Endodermal cell (in vitro differentiated cells): ENCODE measurements at regions not wholly inside any gene's neighbourhood (a gene's known extent, or its start where the extent isn't known, plus 50 kb on each side); places are given as distances from the start of the nearest gene placed in this dataset.

Experiments
- DNase-seq: peaks from one replicate; pipeline ENCODE4 v3.0.0-alpha.2; 2017
- H3K27ac ChIP-seq: 2 replicates; pipeline ENCODE4 v1.5.1; 2013; ENCODE audit warnings: mild to moderate bottlenecking, low read depth, low read length, moderate library complexity
- H3K27me3 ChIP-seq: 2 replicates; pipeline ENCODE4 v1.6.1; 2013; ENCODE audit warnings: mild to moderate bottlenecking, low read length, moderate library complexity; ENCODE audit not compliant: insufficient read depth, control insufficient read depth, poor library complexity, severe bottlenecking
- H3K36me3 ChIP-seq: 2 replicates; pipeline ENCODE4 v1.7.0; 2013; ENCODE audit warnings: mild to moderate bottlenecking, low read length, moderate library complexity; ENCODE audit not compliant: control insufficient read depth, insufficient read depth
- H3K4me1 ChIP-seq: one replicate; pipeline ENCODE4 v1.7.0; 2013; ENCODE audit warnings: low read length; ENCODE audit not compliant: control insufficient read depth, insufficient read depth
- H3K4me3 ChIP-seq: 2 replicates; pipeline ENCODE4 v1.5.1; 2013; ENCODE audit warnings: mild to moderate bottlenecking, low read length, moderate library complexity
- H3K9ac ChIP-seq: 2 replicates; pipeline ENCODE4 v1.6.1; 2013; ENCODE audit warnings: mild to moderate bottlenecking, low read length, moderate library complexity; ENCODE audit not compliant: poor library complexity, severe bottlenecking; ENCODE audit errors: extremely low read depth
- H3K9me3 ChIP-seq: 2 replicates; pipeline ENCODE4 v1.6.1; 2013; ENCODE audit warnings: mild to moderate bottlenecking, low read length, moderate library complexity; ENCODE audit not compliant: control insufficient read depth
- H3K27ac Mint-ChIP-seq: 2 replicates; pipeline ENCODE4 v1.8.0; 2020; ENCODE audit warnings: mixed read lengths
- H3K27me3 Mint-ChIP-seq: 2 replicates; pipeline ENCODE4 v1.8.0; 2021; ENCODE audit warnings: mild to moderate bottlenecking, mixed read lengths; ENCODE audit not compliant: insufficient read depth
- H3K36me3 Mint-ChIP-seq: 2 replicates; pipeline ENCODE4 v1.8.0; 2020; ENCODE audit warnings: low read depth, mixed read lengths
- H3K4me1 Mint-ChIP-seq: 2 replicates; pipeline ENCODE4 v1.8.0; 2020; ENCODE audit warnings: mixed read lengths
- H3K4me3 Mint-ChIP-seq: 2 replicates; pipeline ENCODE4 v1.8.0; 2020; ENCODE audit warnings: mild to moderate bottlenecking, moderate library complexity, mixed read lengths
- H3K9me3 Mint-ChIP-seq: 2 replicates; pipeline ENCODE4 v1.8.0; 2020; ENCODE audit warnings: mild to moderate bottlenecking, mixed read lengths
- CTCF ChIP-seq: fragments of 200-600 bp; sonication (generic); conservative IDR thresholded peaks from 2 replicates; pipeline ENCODE4 v1.5.0; 2021; ENCODE audit warnings: antibody characterized with exemption, mild to moderate bottlenecking
- WGBS, 2 experiments: methylation state at CpG; one replicate each; pipeline versions ENCODE4 v1.1.5 to v1.1.7; 2013; ENCODE audit warnings: missing lambda C conversion rate in 2 of 2, mixed read lengths in 1 of 2; ENCODE audit not compliant: insufficient coverage in 1 of 2, insufficient read length in 1 of 2; 5-methylcytosine and 5-hydroxymethylcytosine counted together

- H3K9me3 Mint-ChIP-seq = peaks cover 56% of the 10 kb centered on the region
- H3K27me3 Mint-ChIP-seq = peaks cover 4% of the 10 kb centered on the region
- H3K27ac Mint-ChIP-seq = no peak overlapping the region
- H3K4me3 Mint-ChIP-seq = no peak overlapping the region
- Histone ChIP-seq H3K9me3 (peaks cover 37% of the 10 kb centered on the region), H3K4me3 (no peak overlapping the region), H3K36me3 (no peaks in the 10 kb centered on the region), H3K4me1 (no peaks in the 10 kb centered on the region), H3K9ac (no peak overlapping the region), H3K27me3 (no peaks in the 10 kb centered on the region), H3K27ac (no peak overlapping the region)
- DNase-seq = no peak
- H3K36me3 Mint-ChIP-seq = peaks cover 6% of the 10 kb centered on the region
- 96 to 97% methylated on average over 44 to 46 of the region's 46 CpGs for WGBS, 2 experiments
- no peaks in the 10 kb centered on the region for H3K4me1 Mint-ChIP-seq
- TF ChIP-seq CTCF = no peak
Measured at GRCh38 chr5:42951293-42951840, 88.8 kb downstream of the ANXA2R start.

- Mint-ChIP-seq H3K36me3 (peaks cover 6% of the 10 kb centered on the region), H3K4me1 (no peaks in the 10 kb centered on the region), H3K4me3 (no peak overlapping the region), H3K27me3 (peaks cover 4% of the 10 kb centered on the region), H3K9me3 (peaks cover 49% of the 10 kb centered on the region), H3K27ac (no peak overlapping the region)
- H3K9me3 ChIP-seq = peaks cover 30% of the 10 kb centered on the region
- no peak overlapping the region for H3K9ac ChIP-seq
- DNase-seq = peak; percentile 63
- H3K4me1 ChIP-seq = no peaks in the 10 kb centered on the region
- H3K27me3 ChIP-seq = no peaks in the 10 kb centered on the region
- WGBS, 2 experiments = 95% methylated on average over 38 to 46 of the region's 46 CpGs
- no peak for TF ChIP-seq CTCF
- H3K4me3 ChIP-seq = no peak overlapping the region
- H3K27ac ChIP-seq = no peak overlapping the region
- H3K36me3 ChIP-seq = no peaks in the 10 kb centered on the region
Measured at GRCh38 chr5:42950456-42951292, 89.4 kb downstream of the ANXA2R start.

DNA sequence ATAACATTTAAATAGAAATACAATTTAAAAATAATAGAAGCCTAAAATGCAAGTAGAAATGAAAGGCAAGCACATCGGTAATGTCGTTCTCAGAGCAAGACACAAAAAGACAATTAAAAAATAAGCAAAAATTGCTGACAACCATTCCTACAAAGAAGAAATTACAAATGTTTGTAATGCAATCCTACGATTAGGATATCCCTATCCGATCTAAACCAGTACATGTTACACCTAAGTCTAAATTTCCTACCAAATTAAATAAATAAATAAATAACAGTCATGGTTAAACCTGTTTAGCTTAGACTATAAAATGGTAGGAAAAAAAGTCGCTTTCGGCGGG lies 90.0 kb downstream of the ANXA2R start:
- 95 to 100% methylated on average over 5 to 7 of the region's 7 CpGs for WGBS, 2 experiments
- no peak for TF ChIP-seq CTCF
- Histone ChIP-seq H3K4me3 (no peak overlapping the region), H3K27ac (no peak overlapping the region), H3K9ac (no peak overlapping the region), H3K4me1 (no peaks in the 10 kb centered on the region), H3K27me3 (no peaks in the 10 kb centered on the region), H3K36me3 (no peaks in the 10 kb centered on the region), H3K9me3 (peaks cover 29% of the 10 kb centered on the region)
- peaks cover 4% of the 10 kb centered on the region for H3K27me3 Mint-ChIP-seq
- DNase-seq = no peak
- no peak overlapping the region for H3K4me3 Mint-ChIP-seq
- H3K9me3 Mint-ChIP-seq = peaks cover 46% of the 10 kb centered on the region
- no peaks in the 10 kb centered on the region for H3K4me1 Mint-ChIP-seq
- no peak overlapping the region for H3K27ac Mint-ChIP-seq
- peaks cover 6% of the 10 kb centered on the region for H3K36me3 Mint-ChIP-seq
